ENCODE measurements at regions not wholly inside any gene's neighbourhood (a gene's known extent, or its start where the extent isn't known, plus 50 kb on each side); places are given as distances from the start of the nearest gene placed in this dataset.

GRCh38 chr14:40232302-40232701 is 800.1 kb upstream of the FBXO33 start:
- H3K27me3 ChIP-seq (replicated peaks; ENCODE audit: control insufficient read depth, insufficient read depth, low read length): no peaks in the 10 kb centered on the region
- H3K36me3 ChIP-seq (ENCODE audit: control insufficient read depth, insufficient read depth, low read length): no peaks in the 10 kb centered on the region
- no peak overlapping the region for H3K4me3 ChIP-seq (replicated peaks; ENCODE audit: low read depth, low read length)
- TF ChIP-seq CTCF (IDR thresholded peaks at IDR 0.05; ENCODE audit: insufficient read depth, low read length, poor library complexity, severe bottlenecking): no peak
- no peak for DNase-seq (ENCODE audit: extremely low read depth, insufficient read length)

- Histone ChIP-seq H3K4me3 (replicated peaks; ENCODE audit: low read depth, low read length) (no peak overlapping the region), H3K36me3 (ENCODE audit: control insufficient read depth, insufficient read depth, low read length) (no peaks in the 10 kb centered on the region), H3K27me3 (replicated peaks; ENCODE audit: control insufficient read depth, insufficient read depth, low read length) (no peaks in the 10 kb centered on the region)
- no peak for DNase-seq (ENCODE audit: extremely low read depth, insufficient read length)
- TF ChIP-seq CTCF (IDR thresholded peaks at IDR 0.05; ENCODE audit: insufficient read depth, low read length, poor library complexity, severe bottlenecking): no peak
These were observed 797.4 kb upstream of the FBXO33 start for GRCh38 chr14:40229676-40230075.

GRCh38 chr14:40222996-40223395 is 790.8 kb upstream of the FBXO33 start:
- TF ChIP-seq CTCF (IDR thresholded peaks at IDR 0.05; ENCODE audit: insufficient read depth, low read length, poor library complexity, severe bottlenecking): no peak
- H3K4me3 ChIP-seq (replicated peaks; ENCODE audit: low read depth, low read length): no peak overlapping the region
- no peaks in the 10 kb centered on the region for H3K36me3 ChIP-seq (ENCODE audit: control insufficient read depth, insufficient read depth, low read length)
- no peaks in the 10 kb centered on the region for H3K27me3 ChIP-seq (replicated peaks; ENCODE audit: control insufficient read depth, insufficient read depth, low read length)
- no peak for DNase-seq (ENCODE audit: extremely low read depth, insufficient read length)

GRCh38 chr14:40221428-40221827 is 789.2 kb upstream of the FBXO33 start:
- no peaks in the 10 kb centered on the region for H3K27me3 ChIP-seq (replicated peaks; ENCODE audit: control insufficient read depth, insufficient read depth, low read length)
- H3K36me3 ChIP-seq (ENCODE audit: control insufficient read depth, insufficient read depth, low read length): no peaks in the 10 kb centered on the region
- no peak for TF ChIP-seq CTCF (IDR thresholded peaks at IDR 0.05; ENCODE audit: insufficient read depth, low read length, poor library complexity, severe bottlenecking)
- no peak for DNase-seq (ENCODE audit: extremely low read depth, insufficient read length)
- no peak overlapping the region for H3K4me3 ChIP-seq (replicated peaks; ENCODE audit: low read depth, low read length)

GRCh38 chr14:40219032-40219431 is 786.8 kb upstream of the FBXO33 start:
- H3K27me3 ChIP-seq (replicated peaks; ENCODE audit: control insufficient read depth, insufficient read depth, low read length): no peaks in the 10 kb centered on the region
- no peaks in the 10 kb centered on the region for H3K36me3 ChIP-seq (ENCODE audit: control insufficient read depth, insufficient read depth, low read length)
- no peak for DNase-seq (ENCODE audit: extremely low read depth, insufficient read length)
- no peak for TF ChIP-seq CTCF (IDR thresholded peaks at IDR 0.05; ENCODE audit: insufficient read depth, low read length, poor library complexity, severe bottlenecking)
- no peak overlapping the region for H3K4me3 ChIP-seq (replicated peaks; ENCODE audit: low read depth, low read length)

- no peak for DNase-seq (ENCODE audit: extremely low read depth, insufficient read length)
- H3K4me3 ChIP-seq (replicated peaks; ENCODE audit: low read depth, low read length): no peak overlapping the region
- no peak for TF ChIP-seq CTCF (IDR thresholded peaks at IDR 0.05; ENCODE audit: insufficient read depth, low read length, poor library complexity, severe bottlenecking)
- no peaks in the 10 kb centered on the region for H3K36me3 ChIP-seq (ENCODE audit: control insufficient read depth, insufficient read depth, low read length)
- H3K27me3 ChIP-seq (replicated peaks; ENCODE audit: control insufficient read depth, insufficient read depth, low read length): no peaks in the 10 kb centered on the region
These were observed 786.2 kb upstream of the FBXO33 start for GRCh38 chr14:40218282-40218941.

All from GM06990 (cell line).